ENCODE measurements at regions not wholly inside any gene's neighbourhood (a gene's known extent, or its start where the extent isn't known, plus 50 kb on each side); places are given as distances from the start of the nearest gene placed in this dataset.

DNA sequence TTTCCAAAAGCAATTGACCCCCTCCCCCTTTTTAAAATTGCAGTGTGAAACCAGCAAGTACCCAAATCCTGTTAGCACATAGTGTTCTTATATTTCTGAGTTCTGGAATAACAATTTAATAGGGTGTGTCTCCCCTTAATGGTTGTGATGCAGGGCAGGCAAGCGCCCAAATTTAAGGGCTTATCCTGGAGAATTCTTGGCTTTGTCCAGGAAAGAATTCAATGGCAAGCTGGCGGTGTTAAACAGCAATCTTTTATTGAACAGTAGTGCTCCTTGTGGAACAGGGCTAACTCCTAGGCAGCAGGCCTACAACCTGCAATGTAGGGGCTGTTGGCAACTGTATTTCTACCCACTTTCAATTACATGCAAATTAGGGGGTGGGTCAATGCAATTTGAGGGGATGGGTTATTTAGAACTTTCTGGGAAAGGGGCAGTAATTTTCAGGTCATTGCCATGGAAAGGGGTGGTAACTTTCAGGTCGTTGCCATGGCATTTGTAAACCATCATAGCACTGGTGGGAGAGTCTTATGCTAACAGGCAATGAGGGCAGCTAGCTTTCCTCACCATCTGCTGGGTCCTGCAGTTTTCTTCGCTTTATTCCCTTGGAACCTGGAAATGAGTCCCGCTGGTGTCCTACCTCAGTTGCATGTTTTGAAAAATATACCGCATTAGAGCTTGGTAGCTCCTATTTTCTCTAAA is 149.0 kb upstream of the KCTD1 start:
- no peak for DNase-seq

GRCh38 chr18:26696786-26697185 is 148.4 kb upstream of the KCTD1 start:
- no peak for DNase-seq

- no peak for DNase-seq
Measured at GRCh38 chr18:26696308-26696707, 148.0 kb upstream of the KCTD1 start.

- no peak for DNase-seq
Measured at GRCh38 chr18:26689226-26689879, 141.0 kb upstream of the KCTD1 start.

GRCh38 chr18:26686532-26686931 is 138.2 kb upstream of the KCTD1 start:
- no peak for DNase-seq

- no peak for DNase-seq
Measured at GRCh38 chr18:26685438-26686157, 137.2 kb upstream of the KCTD1 start.

DNA sequence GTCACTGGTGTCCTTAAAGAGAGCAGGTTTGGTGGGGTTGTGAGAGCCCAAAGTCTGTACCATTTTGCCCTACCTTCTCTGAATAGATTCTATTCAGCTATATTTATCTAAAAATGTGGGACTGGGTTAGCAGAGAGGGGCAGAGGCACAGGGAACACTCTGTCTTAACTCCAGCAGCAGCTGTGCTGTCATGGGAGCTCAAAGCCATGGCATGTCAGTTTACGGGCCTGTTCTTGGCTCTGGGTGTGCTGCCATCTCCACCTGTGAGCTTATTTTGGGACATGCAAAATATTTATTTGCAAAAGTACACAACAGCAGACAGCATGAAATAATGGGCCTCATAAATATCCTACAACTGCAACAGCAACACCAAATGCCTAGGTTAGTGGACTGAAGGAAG is 129.6 kb upstream of the KCTD1 start:
- no peak for DNase-seq

- DNase-seq, result no peak
Measured at GRCh38 chr18:26667046-26667445, 118.7 kb upstream of the KCTD1 start.

DNA sequence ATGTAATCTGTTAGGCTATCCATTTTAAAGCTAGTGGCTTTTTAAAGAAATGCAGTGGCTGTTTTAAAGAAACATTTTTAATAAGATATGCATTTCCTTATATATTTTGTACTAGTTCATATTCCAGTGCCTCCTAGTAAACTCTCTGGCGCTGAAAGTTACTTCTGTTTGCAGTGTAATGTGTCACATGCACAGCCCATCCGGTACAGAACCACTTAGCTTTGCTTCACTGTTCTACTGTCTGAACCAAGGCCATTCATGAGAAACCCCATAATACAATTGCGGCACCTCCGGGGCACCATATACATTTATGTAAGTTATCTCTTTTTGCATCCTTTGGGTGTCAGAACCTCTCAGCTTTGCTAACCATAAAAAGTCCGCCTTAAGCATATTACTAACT is 114.6 kb upstream of the KCTD1 start:
- DNase-seq, result no peak

- no peak for DNase-seq
Measured at GRCh38 chr18:26657631-26658581, 109.6 kb upstream of the KCTD1 start.

GRCh38 chr18:26656944-26657536 is 108.7 kb upstream of the KCTD1 start:
- DNase-seq, result no peak

- DNase-seq, result no peak
Measured at GRCh38 chr18:26656431-26656943, 108.1 kb upstream of the KCTD1 start.

DNA sequence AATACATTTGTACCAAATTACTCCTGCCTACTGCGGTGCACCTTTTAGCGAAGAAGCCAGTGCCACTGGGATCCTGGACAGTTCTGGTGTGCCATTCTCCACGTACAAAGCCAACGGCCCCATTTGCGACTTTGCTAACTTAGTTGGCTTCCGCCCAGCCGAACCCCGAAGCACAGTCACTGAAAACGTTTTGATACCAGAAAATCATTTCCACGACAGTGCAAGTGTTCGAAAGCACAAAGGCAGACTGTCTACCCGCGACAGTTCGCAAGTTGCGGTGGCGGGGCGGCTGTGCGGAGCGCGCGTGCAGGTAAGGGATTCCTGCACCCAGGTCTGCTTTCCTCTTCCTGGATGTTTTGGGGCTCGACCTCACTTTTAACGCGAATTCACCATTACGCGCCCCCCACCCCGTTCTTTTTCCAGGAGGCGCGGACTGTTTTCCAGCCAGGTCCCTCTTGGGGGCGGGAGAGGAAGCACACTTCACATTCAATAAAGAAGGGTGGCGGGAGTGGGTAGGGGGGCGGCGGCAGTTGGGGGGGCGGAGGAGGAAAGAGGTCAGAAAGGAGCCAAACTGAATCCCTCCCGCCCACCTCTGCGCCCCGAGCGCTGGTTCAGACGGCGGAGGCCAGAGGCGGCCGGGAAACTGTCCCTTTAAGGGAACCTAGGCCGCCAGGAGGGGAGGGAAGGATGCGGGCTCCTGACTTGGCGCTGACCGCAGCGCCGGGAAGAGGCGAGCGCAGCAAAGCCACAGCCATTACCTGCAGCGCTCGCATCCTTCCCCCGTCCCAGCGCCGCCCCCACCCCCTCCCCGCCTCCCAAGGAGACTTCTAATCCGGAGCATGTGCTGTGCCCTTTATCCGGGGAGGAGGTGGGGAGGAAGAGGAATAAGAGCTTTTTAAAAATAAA is 107.4 kb upstream of the KCTD1 start:
- DNase-seq, result no peak

GRCh38 chr18:26654616-26655524 is 106.5 kb upstream of the KCTD1 start:
- DNase-seq, result no peak

DNA sequence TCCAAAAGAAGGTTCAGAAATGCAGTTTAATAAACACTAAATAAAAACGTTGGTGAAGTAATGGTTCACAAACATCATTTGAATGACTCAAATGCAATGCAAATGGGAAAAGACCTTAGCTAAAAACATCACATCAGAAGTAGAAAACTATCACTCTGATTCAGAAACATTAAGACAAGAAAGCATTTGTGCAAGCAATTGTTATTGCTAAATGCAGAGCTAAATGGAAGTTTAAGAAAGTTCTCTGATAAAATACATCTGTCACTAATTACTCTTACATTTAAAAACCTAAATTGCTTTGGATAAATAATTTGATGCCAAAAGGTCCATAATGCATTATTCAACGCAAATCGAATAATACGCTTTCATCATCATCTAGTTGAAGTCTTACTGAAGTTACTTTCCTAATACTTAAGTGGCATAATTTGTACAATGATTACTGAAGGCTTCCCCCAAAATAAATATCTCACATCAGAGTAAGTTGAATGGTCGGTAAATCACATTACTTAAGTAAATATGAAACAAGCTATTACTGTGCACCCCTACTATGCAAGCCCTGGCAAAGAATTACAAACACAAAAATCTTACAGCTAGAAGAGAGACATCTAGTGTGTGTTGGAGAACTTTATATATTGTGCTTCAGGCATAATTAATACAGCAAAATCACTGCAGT is 105.7 kb upstream of the KCTD1 start:
- no peak for DNase-seq

DNA sequence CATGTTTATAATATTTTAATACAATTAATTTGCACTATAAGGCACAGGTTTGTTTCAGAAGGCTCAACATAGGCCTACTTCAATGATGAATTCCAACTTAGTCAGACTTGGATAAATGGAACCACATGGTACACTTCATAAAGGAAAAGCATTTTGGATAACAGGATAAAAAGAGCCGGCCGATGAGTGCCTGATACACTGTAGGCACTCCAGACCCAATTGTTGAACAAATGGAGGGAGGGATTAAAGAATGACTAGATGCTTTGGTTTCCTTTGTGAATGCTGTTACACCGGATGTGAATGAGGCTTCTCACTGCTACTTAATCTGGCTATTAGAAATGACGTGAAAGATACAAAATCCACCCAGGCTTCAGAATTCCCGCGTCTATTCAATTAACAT is 104.1 kb upstream of the KCTD1 start:
- no peak for DNase-seq

DNA sequence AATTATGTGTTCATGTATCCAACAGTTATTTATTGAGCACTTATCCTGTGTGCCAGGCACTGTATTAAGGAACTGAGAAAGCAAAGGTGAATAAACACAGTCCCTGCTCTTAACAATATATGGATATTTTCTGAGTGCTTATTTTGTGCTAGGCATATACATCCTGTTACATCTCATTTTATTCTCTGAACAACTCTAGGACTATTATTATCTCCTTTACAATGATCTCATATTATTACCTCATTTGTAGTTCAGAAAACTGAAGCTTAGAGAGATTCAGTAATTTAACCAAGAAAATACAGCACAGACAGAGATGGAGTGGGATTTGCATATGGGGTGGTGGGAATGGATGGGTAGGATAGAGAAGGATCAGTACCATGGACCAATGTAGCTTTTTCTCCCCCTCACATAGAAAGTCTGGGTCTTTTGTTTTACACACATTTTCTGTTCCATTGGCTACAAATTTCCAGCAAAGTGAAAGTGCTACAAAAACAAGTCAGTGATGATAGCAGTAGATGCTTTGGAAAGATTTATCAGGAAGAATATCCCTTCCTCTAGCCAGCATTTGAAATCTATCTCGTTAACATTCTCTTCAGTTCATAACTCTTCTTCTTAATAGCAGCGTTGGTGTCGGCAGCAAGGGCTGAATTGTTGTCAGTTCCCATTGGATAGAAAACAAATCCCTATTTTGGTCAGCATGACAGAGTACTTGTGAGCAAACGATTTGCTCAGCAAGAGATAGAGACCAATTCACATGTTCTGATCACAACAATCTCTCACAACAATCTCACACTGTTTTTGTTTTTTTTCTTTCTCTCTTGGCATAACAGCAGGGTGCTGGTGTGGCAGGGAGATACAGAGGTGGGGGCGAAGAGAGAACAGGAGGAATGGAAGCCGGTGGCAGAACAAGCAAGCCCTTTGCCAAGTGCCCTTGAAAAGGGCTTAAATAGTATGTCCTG is 102.2 kb upstream of the KCTD1 start:
- DNase-seq, result no peak

DNA sequence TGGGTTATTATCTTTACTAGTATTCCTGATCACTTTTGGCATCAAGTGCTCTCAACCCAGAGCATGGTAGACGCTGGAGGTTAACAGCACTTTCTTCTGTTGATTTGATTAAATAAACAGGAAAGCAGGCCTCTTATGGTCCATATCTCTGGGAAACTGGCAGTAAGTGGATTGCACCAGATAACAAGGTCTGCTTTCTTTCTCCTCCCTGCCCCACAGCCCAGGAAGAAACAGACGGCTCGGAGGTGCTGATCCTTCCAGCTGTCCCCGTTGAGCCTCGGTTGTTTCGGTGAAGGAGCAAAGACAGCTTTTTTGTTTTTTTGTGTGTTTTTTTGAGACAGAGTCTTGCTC is 100.8 kb upstream of the KCTD1 start:
- DNase-seq, result no peak
